GM13977 (cell line): ENCODE measurements at regions not wholly inside any gene's neighbourhood (a gene's known extent, or its start where the extent isn't known, plus 50 kb on each side); places are given as distances from the start of the nearest gene placed in this dataset.

Experiments used
- DNase-seq: peaks from one replicate; pipeline ENCODE4 v3.0.0; 2012; ENCODE audit warnings: low spot score
- CTCF ChIP-seq: IDR thresholded peaks from 2 replicates; pipeline ENCODE4 v1.5.1; 2012; ENCODE audit warnings: mild to moderate bottlenecking, control low read depth; ENCODE audit not compliant: insufficient read depth; ENCODE audit errors: extremely low read depth, missing control alignments
- in situ Hi-C: fragments of 300-500 bp; cut with MboI; formaldehyde crosslinking; loops from one replicate; pipeline ENCODE4 v1.12.0; 2022; ENCODE audit warnings: low sequenced_read_pairs, low pct_unique_long_range_greater_than_20kb, mixed read lengths, inconsistent platforms; ENCODE audit not compliant: unreplicated experiment

DNA sequence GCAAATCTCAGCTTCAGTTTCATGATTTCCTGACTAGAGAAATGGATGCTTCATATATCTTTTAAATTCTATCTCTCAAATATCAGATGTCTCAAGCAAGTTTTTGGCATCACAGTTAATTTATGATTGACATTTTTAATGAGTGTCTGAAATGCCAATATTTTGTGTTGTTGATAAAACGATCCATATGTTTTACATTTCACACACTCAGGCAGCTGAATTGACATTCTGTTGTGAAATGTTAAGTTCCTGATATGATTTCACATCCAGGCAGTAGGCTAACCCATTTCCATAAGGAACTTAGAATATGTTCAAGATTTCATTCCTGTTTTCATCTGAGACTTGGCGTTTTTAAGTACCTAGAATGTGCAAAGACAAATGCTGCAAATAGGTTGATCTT lies 650.6 kb downstream of the PCDH18 start:
- DNase-seq = no peak
- TF ChIP-seq CTCF = no peak
- in situ Hi-C loops = no loop called here

- in situ Hi-C loops = no loop called here
- TF ChIP-seq CTCF = no peak
- no peak for DNase-seq
Measured at GRCh38 chr4:136873555-136873954, 658.7 kb downstream of the PCDH18 start.

GRCh38 chr4:136867465-136867864 lies 664.8 kb downstream of the PCDH18 start:
- in situ Hi-C loops = no loop called here
- no peak for TF ChIP-seq CTCF
- DNase-seq = no peak

DNA sequence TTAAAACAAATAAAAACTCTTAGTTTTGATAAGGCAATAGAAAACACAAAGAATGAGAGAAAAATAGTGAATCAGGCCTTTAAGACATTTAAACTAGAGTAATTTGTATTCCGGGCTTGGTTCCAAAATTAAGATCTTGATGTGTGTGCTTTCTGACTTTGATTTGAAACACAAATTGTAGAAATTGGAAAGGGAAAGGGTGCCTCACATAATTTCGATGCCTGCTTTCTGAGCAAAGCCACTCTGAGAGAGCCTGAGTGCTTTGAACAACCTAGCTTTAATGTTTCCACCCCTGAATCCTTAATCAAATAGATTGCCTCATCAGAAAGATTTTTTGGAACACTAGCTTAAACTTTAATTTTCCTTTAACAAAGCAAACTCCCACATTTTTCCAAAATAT lies 666.8 kb downstream of the PCDH18 start:
- DNase-seq = no peak
- no peak for TF ChIP-seq CTCF
- in situ Hi-C loops = no loop called here

DNA sequence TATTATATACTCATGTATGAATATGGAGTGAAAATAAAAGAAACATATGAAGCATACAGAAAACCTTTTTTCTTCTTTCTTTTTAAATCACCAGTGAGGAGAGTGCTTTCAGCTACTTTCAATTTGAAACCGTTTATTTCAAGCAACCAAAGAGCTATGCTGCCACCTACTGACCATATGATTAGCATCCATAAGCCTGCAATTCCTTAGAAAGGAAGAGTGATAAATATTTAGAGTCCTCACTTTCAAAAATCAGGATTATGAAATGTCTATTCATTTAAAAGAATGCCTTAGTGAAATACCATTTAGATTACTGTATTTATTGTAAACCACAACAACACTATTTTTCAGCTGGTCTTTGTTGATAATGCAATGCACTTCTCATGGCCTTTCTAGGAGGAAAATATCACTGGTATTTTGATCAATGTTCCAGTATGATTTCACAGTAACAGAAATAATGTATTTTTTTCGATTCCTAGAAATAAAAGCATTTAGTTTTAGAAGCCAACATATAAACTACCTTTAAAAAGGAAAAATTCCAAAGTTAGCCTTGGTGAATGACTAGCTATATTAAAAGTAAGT lies 667.6 kb downstream of the PCDH18 start:
- peak; percentile 80 for TF ChIP-seq CTCF
- DNase-seq = peak; percentile 38
- in situ Hi-C loops = no loop called here

DNA sequence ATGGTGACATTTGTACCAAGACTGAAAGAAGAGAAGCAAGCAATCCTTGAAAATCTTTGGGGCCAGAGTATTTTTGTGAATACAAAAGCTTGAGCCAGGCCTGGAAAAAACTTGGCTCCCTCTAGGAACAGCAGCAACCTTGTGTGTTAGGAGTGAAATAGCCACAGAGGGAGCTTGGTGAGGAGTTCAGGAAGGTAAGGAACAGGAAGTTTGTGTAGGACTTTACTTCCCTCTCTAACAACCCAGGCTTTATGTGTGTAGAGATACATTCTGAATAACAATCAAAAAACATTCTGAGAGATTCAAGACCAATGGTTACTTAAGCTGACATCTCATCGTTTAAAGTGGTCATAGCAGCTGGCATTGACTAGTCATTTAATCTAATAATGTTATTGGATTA lies 668.5 kb downstream of the PCDH18 start:
- in situ Hi-C loops = no loop called here
- no peak for DNase-seq

More for the DNA sequence above, 668.5 kb downstream of the PCDH18 start:
- no peak for TF ChIP-seq CTCF
